ENCODE measurements at regions not wholly inside any gene's neighbourhood (a gene's known extent, or its start where the extent isn't known, plus 50 kb on each side); places are given as distances from the start of the nearest gene placed in this dataset.

- Histone ChIP-seq H3K14ac (replicated peaks; ENCODE audit: low read depth, low read length) (no peak overlapping the region), H4K20me1 (ENCODE audit: insufficient read depth, low read length) (no peaks in the 10 kb centered on the region), H3K56ac (ENCODE audit: extremely low read depth, insufficient read depth, low read length) (no peak overlapping the region), H2AFZ (replicated peaks; ENCODE audit: low read length, poor library complexity) (no peak overlapping the region), H3K9ac (ENCODE audit: low read depth, low read length) (no peak overlapping the region), H3K36me3 (ENCODE audit: control insufficient read depth, insufficient read depth, low read length) (no peaks in the 10 kb centered on the region), H3K27ac (ENCODE audit: insufficient read depth, low read length) (no peak overlapping the region), H2BK5ac (ENCODE audit: low read depth, low read length, poor library complexity, severe bottlenecking) (no peak overlapping the region), H2AK5ac (ENCODE audit: low read depth, low read length) (no peak overlapping the region), H4K91ac (ENCODE audit: insufficient read depth, low read depth, low read length) (no peak overlapping the region), H3K9me1 (ENCODE audit: insufficient read depth, low read length) (no peaks in the 10 kb centered on the region), H3K4ac (ENCODE audit: low read depth, low read length) (no peak overlapping the region), H2BK120ac (ENCODE audit: low read depth, low read length) (no peak overlapping the region), H2AK9ac (replicated peaks; ENCODE audit: low read depth, low read length, poor library complexity) (no peak overlapping the region), H4K5ac (ENCODE audit: low read depth, low read length) (no peak overlapping the region), H3K27me3 (ENCODE audit: control insufficient read depth, insufficient read depth, low read length) (no peaks in the 10 kb centered on the region), H3K9me3 (ENCODE audit: control insufficient read depth, insufficient read depth, low read length) (peaks cover 19% of the 10 kb centered on the region), H3K79me1 (ENCODE audit: low read depth in 1 of 2, low read length in 2 of 2) (no peaks in the 10 kb centered on the region), H2BK15ac (ENCODE audit: low read depth, low read length) (no peak overlapping the region), H3K4me2 (ENCODE audit: low read depth, low read length) (no peak overlapping the region), H3K4me3 (ENCODE audit: insufficient read depth, low read depth, low read length) (no peak overlapping the region), H3K18ac (ENCODE audit: low read depth, low read length) (no peak overlapping the region), H3K23ac (ENCODE audit: low read depth, low read length) (no peak overlapping the region), H2BK20ac (ENCODE audit: low read depth, low read length) (no peak overlapping the region), H4K8ac (ENCODE audit: low read depth in 2 of 2, low read length in 2 of 2) (no peak overlapping the region), H3K4me1 (ENCODE audit: control insufficient read depth, insufficient read depth, low read length) (no peaks in the 10 kb centered on the region)
- intact Hi-C loops (cut with micrococcal nuclease) = no loop called here
- ChIA-PET POLR2A (ENCODE audit: unreplicated experiment) (no interaction called here), CTCF (no interaction called here)
- ATAC-seq (ENCODE audit: low read depth) = no peak
- 61% methylated on average over 6 of the region's 21 CpGs; no CpG with 5 or more reads in 1 of the 2 experiments for WGBS, 2 experiments (ENCODE audit: extremely low coverage in 2 of 2, insufficient read length in 1 of 2)
- no peak for TF ChIP-seq MAFK (IDR thresholded peaks at IDR 0.05; ENCODE audit: low read depth, low read length)
- TF ChIP-seq CHD1 (IDR thresholded peaks at IDR 0.05; ENCODE audit: low read depth, low read length) = no peak
- no peak for TF ChIP-seq POLR2A (IDR thresholded peaks at IDR 0.05; ENCODE audit: low read depth, low read length)
- no peak for TF ChIP-seq USF2 (IDR thresholded peaks at IDR 0.05; ENCODE audit: low read depth, low read length)
- TF ChIP-seq FOS (IDR thresholded peaks at IDR 0.05; ENCODE audit: low read depth, low read length) = no peak
- no peak for TF ChIP-seq MXI1 (IDR thresholded peaks at IDR 0.05; ENCODE audit: borderline replicate concordance, low read depth, low read length)
- no peak for TF ChIP-seq SMC3 (IDR thresholded peaks at IDR 0.05; ENCODE audit: low read depth, low read length)
- TF ChIP-seq CEBPB (IDR thresholded peaks at IDR 0.05; ENCODE audit: low read depth, low read length) = no peak
- no peak for TF ChIP-seq BHLHE40 (IDR thresholded peaks at IDR 0.05; ENCODE audit: low read depth, low read length)
- no peak for TF ChIP-seq RFX5 (IDR thresholded peaks at IDR 0.05; ENCODE audit: low read depth, low read length)
- no peak for TF ChIP-seq ELK1 (IDR thresholded peaks at IDR 0.05; ENCODE audit: borderline replicate concordance, low read depth, low read length)
- TF ChIP-seq NFE2L2 (IDR thresholded peaks at IDR 0.05; ENCODE audit: low read depth, low read length) = no peak
- no peak for TF ChIP-seq RCOR1 (IDR thresholded peaks at IDR 0.05; ENCODE audit: insufficient replicate concordance, low read length)
- TF ChIP-seq MAZ (IDR thresholded peaks at IDR 0.05; ENCODE audit: borderline replicate concordance, low read depth, low read length) = no peak
- TF ChIP-seq RAD21 (IDR thresholded peaks at IDR 0.05; ENCODE audit: low read length) = no peak
- no peak for TF ChIP-seq CTCF (conservative IDR thresholded peaks at IDR 0.05; ENCODE audit: low read depth, low read length)
- in situ Hi-C loops (cut with MboI; ENCODE audit: low sequenced_read_pairs) = no loop called here
- no peak for DNase-seq
- no TSS peak for BruUV-seq (replicated peaks)
- dilution Hi-C loops (cut with HindIII; ENCODE audit: low sequenced_read_pairs, unreplicated experiment) = no loop called here
These were observed 612.0 kb downstream of the VRK1 start for GRCh38 chr14:97408937-97409815.

Data from IMR-90 (cell line).